ENCODE measurements at regions not wholly inside any gene's neighbourhood (a gene's known extent, or its start where the extent isn't known, plus 50 kb on each side); places are given as distances from the start of the nearest gene placed in this dataset.
"Not testable (repeated sequence)": the region's sequence is repeated elsewhere in the genome, so short reads cannot be mapped to it uniquely, and the experiment has no call there.

- no peak for DNase-seq
Observed at GRCh38 chr12:83904175-83904574, 1008.4 kb downstream of the SLC6A15 start.

GRCh38 chr12:83896416-83896815 is 1016.2 kb downstream of the SLC6A15 start:
- peaks cover 5 to 13% of the 10 kb centered on the region in 2 donors for H3K9me3 Mint-ChIP-seq
- H3K4me3 Mint-ChIP-seq = no peak overlapping the region
- no peaks in the 10 kb centered on the region for H3K36me3 Mint-ChIP-seq
- DNase-seq = no peak
- ATAC-seq (replicated peaks) = no peak
- H3K27me3 Mint-ChIP-seq = no peaks in the 10 kb centered on the region
- no peaks in the 10 kb centered on the region for H3K4me1 Mint-ChIP-seq
- no peak overlapping the region for H3K27ac Mint-ChIP-seq

More at GRCh38 chr12:83904175-83904574, 1008.4 kb downstream of the SLC6A15 start:
- no peaks in the 10 kb centered on the region for H3K27me3 Mint-ChIP-seq
- H3K4me3 Mint-ChIP-seq = no peak overlapping the region
- peaks cover 7 to 11% of the 10 kb centered on the region in 2 donors for H3K9me3 Mint-ChIP-seq
- H3K4me1 Mint-ChIP-seq = no peaks in the 10 kb centered on the region
- peak; percentile 8 to 29 for ATAC-seq (replicated peaks)
- H3K36me3 Mint-ChIP-seq = no peaks in the 10 kb centered on the region
- no peak overlapping the region for H3K27ac Mint-ChIP-seq

- no peaks in the 10 kb centered on the region for H3K4me1 Mint-ChIP-seq
- H3K4me3 Mint-ChIP-seq = no peak overlapping the region
- no peaks in the 10 kb centered on the region for H3K36me3 Mint-ChIP-seq
- no peak for DNase-seq
- no peak overlapping the region for H3K27ac Mint-ChIP-seq
- no peak for ATAC-seq (replicated peaks)
- H3K27me3 Mint-ChIP-seq = no peaks in the 10 kb centered on the region
- H3K9me3 Mint-ChIP-seq = peaks cover 1 to 4% of the 10 kb centered on the region in 2 donors
Observed at GRCh38 chr12:83893101-83893500, 1019.5 kb downstream of the SLC6A15 start.

- Mint-ChIP-seq H3K36me3 (no peaks in the 10 kb centered on the region), H3K4me3 (no peak overlapping the region), H3K4me1 (no peaks in the 10 kb centered on the region), H3K27ac (no peak overlapping the region), H3K9me3 (peaks cover 1 to 7% of the 10 kb centered on the region in 2 donors), H3K27me3 (no peaks in the 10 kb centered on the region)
- no peak for ATAC-seq (replicated peaks)
- no peak for DNase-seq
Observed at GRCh38 chr12:83889745-83890144, 1022.9 kb downstream of the SLC6A15 start.

GRCh38 chr12:83886479-83886878 is 1026.1 kb downstream of the SLC6A15 start:
- peaks cover 0 to 8% of the 10 kb centered on the region in 2 donors for H3K9me3 Mint-ChIP-seq
- H3K36me3 Mint-ChIP-seq = no peaks in the 10 kb centered on the region
- H3K4me1 Mint-ChIP-seq = no peaks in the 10 kb centered on the region
- DNase-seq = no peak
- no peaks in the 10 kb centered on the region for H3K27me3 Mint-ChIP-seq
- no peak overlapping the region for H3K27ac Mint-ChIP-seq
- no peak for ATAC-seq (replicated peaks)
- no peak overlapping the region for H3K4me3 Mint-ChIP-seq

GRCh38 chr12:83870921-83871599 is 1041.5 kb downstream of the SLC6A15 start:
- not testable (repeated sequence) for H3K4me3 Mint-ChIP-seq; H3K4me1 Mint-ChIP-seq; H3K9me3 Mint-ChIP-seq; H3K36me3 Mint-ChIP-seq; ATAC-seq (replicated peaks); H3K27ac Mint-ChIP-seq; DNase-seq; H3K27me3 Mint-ChIP-seq

GRCh38 chr12:83866477-83866876 is 1046.1 kb downstream of the SLC6A15 start:
- Mint-ChIP-seq H3K27ac (no peak overlapping the region), H3K9me3 (peaks cover 0 to 2% of the 10 kb centered on the region in 2 donors), H3K4me1 (no peaks in the 10 kb centered on the region), H3K4me3 (no peak overlapping the region), H3K36me3 (no peaks in the 10 kb centered on the region), H3K27me3 (no peaks in the 10 kb centered on the region)
- ATAC-seq (replicated peaks) (no peak), DNase-seq (no peak)

- no peak for ATAC-seq (replicated peaks)
Observed at GRCh38 chr12:83865431-83865830, 1047.2 kb downstream of the SLC6A15 start.

GRCh38 chr12:83864054-83864453 is 1048.5 kb downstream of the SLC6A15 start:
- DNase-seq (no peak), ATAC-seq (replicated peaks) (no peak)
- peaks cover 0 to under 1% of the 10 kb centered on the region in 2 donors for H3K9me3 Mint-ChIP-seq
- no peak overlapping the region for H3K27ac Mint-ChIP-seq
- H3K4me3 Mint-ChIP-seq = no peak overlapping the region
- no peaks in the 10 kb centered on the region for H3K4me1 Mint-ChIP-seq
- no peaks in the 10 kb centered on the region for H3K27me3 Mint-ChIP-seq
- H3K36me3 Mint-ChIP-seq = no peaks in the 10 kb centered on the region

More at GRCh38 chr12:83865431-83865830, 1047.2 kb downstream of the SLC6A15 start:
- no peak for DNase-seq
- Mint-ChIP-seq H3K4me3 (no peak overlapping the region), H3K4me1 (no peaks in the 10 kb centered on the region), H3K27ac (no peak overlapping the region), H3K9me3 (peaks cover 0 to 2% of the 10 kb centered on the region in 2 donors), H3K27me3 (no peaks in the 10 kb centered on the region), H3K36me3 (no peaks in the 10 kb centered on the region)

- no peak for DNase-seq
- Mint-ChIP-seq H3K27me3 (no peaks in the 10 kb centered on the region), H3K4me3 (no peak overlapping the region)
Observed at GRCh38 chr12:83859021-83859420, 1053.6 kb downstream of the SLC6A15 start.

GRCh38 chr12:83856803-83857202 is 1055.8 kb downstream of the SLC6A15 start:
- Mint-ChIP-seq H3K27ac (no peak overlapping the region), H3K4me1 (no peaks in the 10 kb centered on the region), H3K4me3 (no peak overlapping the region), H3K36me3 (no peaks in the 10 kb centered on the region), H3K27me3 (no peaks in the 10 kb centered on the region), H3K9me3 (peaks cover 23 to 32% of the 10 kb centered on the region in 2 donors)
- DNase-seq (no peak), ATAC-seq (replicated peaks) (no peak)

More at GRCh38 chr12:83859021-83859420, 1053.6 kb downstream of the SLC6A15 start:
- H3K36me3 Mint-ChIP-seq = no peaks in the 10 kb centered on the region
- H3K4me1 Mint-ChIP-seq = no peaks in the 10 kb centered on the region
- no peak overlapping the region for H3K27ac Mint-ChIP-seq
- no peak for ATAC-seq (replicated peaks)
- peaks cover 19 to 26% of the 10 kb centered on the region in 2 donors for H3K9me3 Mint-ChIP-seq

GRCh38 chr12:83850531-83850930 is 1062.1 kb downstream of the SLC6A15 start:
- no peaks in the 10 kb centered on the region for H3K4me1 Mint-ChIP-seq
- DNase-seq = no peak
- no peaks in the 10 kb centered on the region for H3K27me3 Mint-ChIP-seq
- H3K9me3 Mint-ChIP-seq = peaks cover 10 to 18% of the 10 kb centered on the region in 2 donors
- H3K36me3 Mint-ChIP-seq = no peaks in the 10 kb centered on the region
- no peak overlapping the region for H3K27ac Mint-ChIP-seq
- no peak overlapping the region for H3K4me3 Mint-ChIP-seq
- ATAC-seq (replicated peaks) = no peak

- no peak overlapping the region for H3K27ac Mint-ChIP-seq
- DNase-seq (no peak), ATAC-seq (replicated peaks) (no peak)
- H3K27me3 Mint-ChIP-seq = no peaks in the 10 kb centered on the region
- H3K36me3 Mint-ChIP-seq = no peaks in the 10 kb centered on the region
- no peaks in the 10 kb centered on the region for H3K4me1 Mint-ChIP-seq
- H3K4me3 Mint-ChIP-seq = no peak overlapping the region
- peaks cover 4 to 9% of the 10 kb centered on the region in 2 donors for H3K9me3 Mint-ChIP-seq
Observed at GRCh38 chr12:83848702-83849101, 1063.9 kb downstream of the SLC6A15 start.

- Mint-ChIP-seq H3K27ac (no peak overlapping the region), H3K36me3 (no peaks in the 10 kb centered on the region), H3K9me3 (peaks cover 0 to 2% of the 10 kb centered on the region in 2 donors), H3K27me3 (no peaks in the 10 kb centered on the region), H3K4me3 (no peak overlapping the region), H3K4me1 (no peaks in the 10 kb centered on the region)
- no peak for ATAC-seq (replicated peaks)
- DNase-seq = no peak
Observed at GRCh38 chr12:83843541-83843940, 1069.1 kb downstream of the SLC6A15 start.

GRCh38 chr12:83841620-83842019 is 1071.0 kb downstream of the SLC6A15 start:
- no peaks in the 10 kb centered on the region for H3K36me3 Mint-ChIP-seq
- H3K27me3 Mint-ChIP-seq = no peaks in the 10 kb centered on the region
- DNase-seq (no peak), ATAC-seq (replicated peaks) (no peak)
- no peak overlapping the region for H3K27ac Mint-ChIP-seq
- H3K4me1 Mint-ChIP-seq = no peaks in the 10 kb centered on the region
- H3K4me3 Mint-ChIP-seq = no peak overlapping the region
- peaks cover 0 to 2% of the 10 kb centered on the region in 2 donors for H3K9me3 Mint-ChIP-seq
